ENCODE measurements at regions not wholly inside any gene's neighbourhood (a gene's known extent, or its start where the extent isn't known, plus 50 kb on each side); places are given as distances from the start of the nearest gene placed in this dataset.

GRCh38 chr5:133839090-133839489, 129.3 kb downstream of the C5orf15 start:
- no peak overlapping the region for H3K56ac ChIP-seq (ENCODE audit: insufficient read length, low read depth, low read length)
- no peak overlapping the region for H3K18ac ChIP-seq (ENCODE audit: insufficient read length, low read depth, low read length)
- H4K20me1 ChIP-seq (ENCODE audit: control insufficient read depth, insufficient read depth, insufficient read length): no peaks in the 10 kb centered on the region
- Mint-ChIP-seq H3K4me1 (peaks cover 2 to 12% of the 10 kb centered on the region in 2 experiments), H3K9me3 (no peaks in the 10 kb centered on the region), H3K27me3 (ENCODE audit: low read depth) (peaks cover 8% of the 10 kb centered on the region; the same call in 1 of the 2 replicates), H3K27ac (no peak overlapping the region), H3K4me3 (no peak overlapping the region), H3K36me3 (ENCODE audit: insufficient read depth in 1 of 3, low read depth in 3 of 3) (no peaks in the 10 kb centered on the region)
- H3K79me1 ChIP-seq (ENCODE audit: insufficient read depth, low read depth, low read length, poor library complexity, severe bottlenecking): no peaks in the 10 kb centered on the region
- H3K9ac ChIP-seq (ENCODE audit: extremely low read depth, insufficient read length, low read length): no peak overlapping the region
- H3T11ph ChIP-seq (ENCODE audit: low read length): no peak overlapping the region
- no peak overlapping the region for H2BK15ac ChIP-seq (ENCODE audit: low read depth, low read length)
- no peak overlapping the region for H4K5ac ChIP-seq (ENCODE audit: insufficient read length, low read depth, low read length)
- H3K27me3 ChIP-seq (ENCODE audit: insufficient read depth, low read length): no peaks in the 10 kb centered on the region
- no peak overlapping the region for H2AK5ac ChIP-seq (ENCODE audit: insufficient read length, low read length)
- H2AFZ ChIP-seq (ENCODE audit: low read length): no peak overlapping the region
- no peak overlapping the region for H3K27ac ChIP-seq (ENCODE audit: insufficient read length, low read depth, low read length)
- no CpG with 5 or more reads among the region's 3 CpGs for WGBS (ENCODE audit: extremely low coverage, insufficient read length, low lambda C conversion rate)
- no peak overlapping the region for H3K4me2 ChIP-seq (ENCODE audit: insufficient read depth, insufficient read length, low read length)
- no peak for DNase-seq
- H3K9me3 ChIP-seq (ENCODE audit: control insufficient read depth, low read depth, low read length): no peaks in the 10 kb centered on the region
- no peaks in the 10 kb centered on the region for H3K4me1 ChIP-seq (ENCODE audit: insufficient read depth, low read length)
- no peak overlapping the region for H3K14ac ChIP-seq (ENCODE audit: insufficient read depth, low read length)
- H3K79me2 ChIP-seq (ENCODE audit: insufficient read depth, low read length): no peaks in the 10 kb centered on the region; the same call in 1 of the 2 replicates
- H3K23ac ChIP-seq (ENCODE audit: insufficient read length, low read depth, low read length): no peak overlapping the region
- no peak overlapping the region for H2BK20ac ChIP-seq (ENCODE audit: low read depth, low read length, poor library complexity, severe bottlenecking)
- H2BK12ac ChIP-seq (ENCODE audit: insufficient read length, low read depth, low read length): no peak overlapping the region
- H4K8ac ChIP-seq (replicated peaks; ENCODE audit: insufficient read length, low read depth, low read length): no peak overlapping the region
- no peak overlapping the region for H2BK120ac ChIP-seq (ENCODE audit: low read depth, low read length, poor library complexity, severe bottlenecking)
- H3K4ac ChIP-seq (ENCODE audit: low read depth, low read length): no peak overlapping the region
- no peaks in the 10 kb centered on the region for H3K23me2 ChIP-seq (ENCODE audit: insufficient read length, low read depth, low read length, poor library complexity, severe bottlenecking)
- H4K91ac ChIP-seq (ENCODE audit: insufficient read length, low read depth, low read length): no peak overlapping the region
- H2BK5ac ChIP-seq (ENCODE audit: insufficient read length, low read length): no peak overlapping the region
- TF ChIP-seq, protein P1, sequence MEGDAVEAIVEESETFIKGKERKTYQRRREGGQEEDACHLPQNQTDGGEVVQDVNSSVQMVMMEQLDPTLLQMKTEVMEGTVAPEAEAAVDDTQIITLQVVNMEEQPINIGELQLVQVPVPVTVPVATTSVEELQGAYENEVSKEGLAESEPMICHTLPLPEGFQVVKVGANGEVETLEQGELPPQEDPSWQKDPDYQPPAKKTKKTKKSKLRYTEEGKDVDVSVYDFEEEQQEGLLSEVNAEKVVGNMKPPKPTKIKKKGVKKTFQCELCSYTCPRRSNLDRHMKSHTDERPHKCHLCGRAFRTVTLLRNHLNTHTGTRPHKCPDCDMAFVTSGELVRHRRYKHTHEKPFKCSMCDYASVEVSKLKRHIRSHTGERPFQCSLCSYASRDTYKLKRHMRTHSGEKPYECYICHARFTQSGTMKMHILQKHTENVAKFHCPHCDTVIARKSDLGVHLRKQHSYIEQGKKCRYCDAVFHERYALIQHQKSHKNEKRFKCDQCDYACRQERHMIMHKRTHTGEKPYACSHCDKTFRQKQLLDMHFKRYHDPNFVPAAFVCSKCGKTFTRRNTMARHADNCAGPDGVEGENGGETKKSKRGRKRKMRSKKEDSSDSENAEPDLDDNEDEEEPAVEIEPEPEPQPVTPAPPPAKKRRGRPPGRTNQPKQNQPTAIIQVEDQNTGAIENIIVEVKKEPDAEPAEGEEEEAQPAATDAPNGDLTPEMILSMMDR (conservative IDR thresholded peaks at IDR 0.05): no peak
